Activated CD4-positive, alpha-beta T cell treated with anti-CD3 and anti-CD28 coated beads, Interleukin-2, Interleukin-6, amounts not matched to agents 100 ng/mL and 50 ng/mL, durations not matched to agents 16 hours and 8 hours (primary cell): ENCODE measurements at regions not wholly inside any gene's neighbourhood (a gene's known extent, or its start where the extent isn't known, plus 50 kb on each side); places are given as distances from the start of the nearest gene placed in this dataset.

Experiments
- DNase-seq: peaks from one replicate; pipeline ENCODE4 v3.0.0-alpha.2; 2020

DNA sequence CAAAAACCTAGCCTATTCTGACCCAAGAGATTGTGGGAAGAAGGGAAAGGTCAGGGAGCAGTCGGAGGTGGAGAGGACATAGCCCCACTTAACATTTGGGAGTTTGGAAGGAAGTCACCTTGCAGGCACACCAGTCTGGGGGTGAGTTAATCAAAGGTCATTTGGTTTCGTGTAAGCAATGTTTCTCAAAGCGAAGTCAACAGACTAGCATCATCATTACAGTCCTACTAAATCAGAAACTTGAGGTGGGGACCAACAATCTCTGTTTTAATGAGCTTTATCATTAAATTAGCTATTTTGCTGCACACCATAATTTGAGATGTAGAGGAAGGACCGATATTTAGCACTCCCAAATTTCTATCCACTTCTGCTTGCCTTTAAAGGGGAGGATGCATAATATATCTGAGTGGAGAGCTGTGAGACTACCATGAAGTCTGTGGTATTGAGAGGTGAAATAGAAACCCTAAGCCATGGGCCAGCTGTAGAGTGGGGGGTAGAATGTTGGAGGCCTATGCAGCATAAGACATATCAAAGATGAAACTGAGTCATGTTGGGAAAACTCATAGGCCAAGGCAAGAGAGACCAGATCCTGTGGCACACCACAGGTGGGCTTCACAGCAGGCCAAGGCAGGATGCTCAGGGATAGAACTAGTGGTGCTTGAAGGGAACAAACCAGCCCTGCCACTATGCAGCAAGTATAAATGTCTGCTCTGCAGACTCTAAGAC lies 141.7 kb upstream of the ANKFN1 start:
- peak; percentile 8 for DNase-seq

- no peak for DNase-seq
Observed at GRCh38 chr17:56018211-56018610, 135.1 kb upstream of the ANKFN1 start.

DNA sequence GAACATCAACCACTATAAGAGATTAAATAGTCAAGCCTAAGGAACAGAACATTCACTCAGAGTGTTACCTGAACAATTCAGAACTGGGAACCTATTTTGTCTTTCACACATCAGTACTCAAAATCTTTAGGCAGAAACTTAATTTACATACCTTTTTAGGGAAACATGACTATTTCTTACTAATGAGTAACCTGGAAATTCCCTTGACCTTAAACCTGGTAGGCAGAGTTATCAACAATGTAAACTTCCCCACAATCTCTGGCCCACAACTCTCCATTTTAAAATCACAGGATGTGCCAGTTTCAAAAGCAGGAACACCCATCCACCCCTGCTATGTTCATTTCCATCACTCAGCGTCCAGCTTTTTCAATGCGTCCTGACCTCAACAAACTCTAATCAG lies 132.9 kb upstream of the ANKFN1 start:
- peak; percentile 29 for DNase-seq

- DNase-seq = no peak
Observed at GRCh38 chr17:56021681-56022190, 131.5 kb upstream of the ANKFN1 start.

- peak; percentile 43 for DNase-seq
Observed at GRCh38 chr17:56023851-56024250, 129.4 kb upstream of the ANKFN1 start.

DNA sequence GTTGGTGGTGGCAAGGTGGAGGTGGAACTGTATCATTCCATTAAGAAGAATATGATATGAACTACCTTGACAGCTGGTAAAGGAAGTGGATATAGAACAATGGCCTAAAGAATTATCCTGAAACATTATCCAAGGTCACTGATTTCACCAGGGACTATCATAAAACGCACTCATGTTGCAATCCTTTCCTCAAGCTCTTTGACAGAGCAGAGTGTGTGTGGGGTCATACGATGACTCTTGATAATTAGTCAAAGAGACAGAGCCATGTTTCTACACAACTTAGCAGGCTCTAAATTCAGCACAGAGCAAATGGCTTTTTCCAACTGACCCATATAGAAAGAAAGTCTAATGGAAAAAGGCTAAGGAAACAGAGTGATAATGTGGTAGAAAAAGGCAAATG lies 126.4 kb upstream of the ANKFN1 start:
- no peak for DNase-seq

DNA sequence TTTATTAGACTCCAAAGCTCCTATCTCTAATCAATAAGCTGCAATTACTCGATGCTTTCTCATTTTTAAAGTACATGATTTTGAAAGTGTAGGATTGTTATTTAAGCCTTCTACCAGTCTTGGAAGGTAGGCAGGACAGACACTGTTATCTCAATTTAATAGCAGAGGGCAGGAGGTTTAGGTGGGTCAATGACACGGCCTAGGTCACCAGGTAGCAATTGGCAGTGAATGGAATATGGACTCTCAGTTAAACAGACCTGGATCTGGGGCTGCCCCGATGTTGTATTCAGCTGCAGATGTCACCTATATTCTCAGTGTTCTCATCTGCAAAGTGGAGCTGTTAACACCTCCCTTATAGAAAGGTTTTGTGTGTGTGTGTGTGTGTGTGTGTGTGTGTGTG lies 124.4 kb upstream of the ANKFN1 start:
- DNase-seq = no peak

DNA sequence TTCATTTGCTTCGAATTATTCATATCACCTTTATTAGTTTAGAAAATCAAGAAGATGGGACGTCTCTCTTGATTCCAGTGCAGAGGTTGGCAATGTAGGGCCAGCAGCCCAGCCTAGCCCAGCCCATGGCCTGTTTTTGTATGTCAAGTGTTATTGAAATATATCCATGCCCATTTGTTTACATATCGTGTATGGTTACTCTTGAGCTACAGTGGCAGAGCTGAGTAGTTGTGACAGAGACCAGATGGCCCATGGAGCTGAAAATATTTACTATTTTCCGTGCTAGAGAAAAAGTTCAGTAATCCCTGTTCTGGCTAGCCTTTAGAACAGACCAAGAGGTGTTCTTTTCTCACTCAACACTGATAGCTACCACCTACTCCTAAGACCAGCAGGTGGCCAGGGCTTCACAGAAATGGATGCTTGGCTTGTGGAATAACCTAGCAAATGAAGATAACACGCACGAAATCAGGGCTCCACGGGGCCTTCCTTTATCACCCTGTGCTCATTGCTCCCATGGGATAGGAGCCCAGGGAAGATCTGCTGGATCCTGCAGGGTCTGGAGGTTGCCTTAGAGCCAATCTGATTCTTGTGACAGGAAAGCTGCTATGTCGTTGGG lies 123.2 kb upstream of the ANKFN1 start:
- no peak for DNase-seq

- no peak for DNase-seq
Observed at GRCh38 chr17:56031636-56032035, 121.6 kb upstream of the ANKFN1 start.

DNA sequence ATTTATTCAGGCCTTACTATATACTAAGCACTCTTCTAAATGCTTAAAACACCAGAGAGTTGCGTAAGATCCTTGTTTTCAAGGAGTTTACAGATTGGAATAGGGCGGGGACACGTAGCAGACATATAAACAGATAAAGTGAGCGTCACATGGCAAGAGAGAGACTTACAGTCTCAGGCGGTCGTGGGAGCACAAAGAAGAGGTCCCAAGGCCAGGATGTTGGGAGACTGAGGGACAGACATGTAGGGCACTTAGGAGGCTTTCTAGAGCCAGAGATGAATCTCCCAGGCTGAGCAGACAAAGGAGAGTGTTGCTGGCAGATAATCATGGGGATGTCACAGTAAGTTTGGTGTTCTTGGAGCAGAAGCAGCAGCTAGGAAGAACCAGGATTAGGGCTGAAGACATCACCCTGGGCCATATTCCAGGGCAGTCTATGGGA lies 119.1 kb upstream of the ANKFN1 start:
- DNase-seq = no peak

GRCh38 chr17:56038131-56038530 lies 115.1 kb upstream of the ANKFN1 start:
- no peak for DNase-seq

GRCh38 chr17:56045872-56046271 lies 107.4 kb upstream of the ANKFN1 start:
- no peak for DNase-seq

DNA sequence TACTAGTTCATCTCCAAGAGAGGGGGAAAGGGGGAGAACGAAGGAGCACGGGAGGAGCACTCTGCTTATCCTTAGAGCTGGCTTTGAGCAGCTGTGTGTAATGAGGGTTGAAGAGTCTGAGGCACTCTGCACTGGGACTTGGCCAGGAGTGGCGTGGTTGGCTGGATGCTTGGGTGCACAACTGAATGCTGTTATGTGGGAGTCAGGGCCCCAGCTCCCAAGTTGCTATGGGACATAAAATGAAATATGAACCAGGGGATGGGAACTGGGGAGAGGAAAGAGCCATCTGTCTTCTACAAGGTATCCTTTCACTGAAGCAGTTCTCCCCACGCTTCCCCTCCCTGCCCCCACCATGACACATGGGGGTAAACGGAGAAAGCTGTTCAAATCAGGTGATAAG lies 105.9 kb upstream of the ANKFN1 start:
- DNase-seq = no peak

DNA sequence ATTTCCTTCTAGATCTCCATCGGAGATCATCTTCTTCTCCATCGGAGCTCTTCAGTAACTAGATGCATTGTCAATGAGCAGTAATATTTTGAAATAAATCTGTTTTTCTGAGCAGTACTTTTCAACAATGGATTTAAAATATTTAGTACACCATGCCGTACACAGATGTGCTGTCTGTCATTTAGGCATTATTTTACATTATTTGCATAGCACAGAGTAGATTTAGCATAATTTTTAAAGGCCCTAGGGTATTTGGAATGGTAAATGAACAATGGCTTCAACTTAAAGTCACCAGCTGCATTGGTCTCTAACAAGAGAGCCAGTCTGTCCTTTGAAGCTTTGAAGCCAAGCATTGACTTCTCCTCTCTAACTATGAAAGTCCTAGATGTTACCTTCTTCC lies 95.4 kb upstream of the ANKFN1 start:
- DNase-seq = no peak

GRCh38 chr17:56064506-56064905 lies 88.8 kb upstream of the ANKFN1 start:
- DNase-seq = no peak

- DNase-seq = no peak
Observed at GRCh38 chr17:56074361-56074890, 78.8 kb upstream of the ANKFN1 start.

- DNase-seq = no peak
Observed at GRCh38 chr17:56076980-56077379, 76.3 kb upstream of the ANKFN1 start.

GRCh38 chr17:56083475-56083874 lies 69.8 kb upstream of the ANKFN1 start:
- no peak for DNase-seq

- no peak for DNase-seq
Observed at GRCh38 chr17:56085576-56086267, 67.6 kb upstream of the ANKFN1 start.

DNA sequence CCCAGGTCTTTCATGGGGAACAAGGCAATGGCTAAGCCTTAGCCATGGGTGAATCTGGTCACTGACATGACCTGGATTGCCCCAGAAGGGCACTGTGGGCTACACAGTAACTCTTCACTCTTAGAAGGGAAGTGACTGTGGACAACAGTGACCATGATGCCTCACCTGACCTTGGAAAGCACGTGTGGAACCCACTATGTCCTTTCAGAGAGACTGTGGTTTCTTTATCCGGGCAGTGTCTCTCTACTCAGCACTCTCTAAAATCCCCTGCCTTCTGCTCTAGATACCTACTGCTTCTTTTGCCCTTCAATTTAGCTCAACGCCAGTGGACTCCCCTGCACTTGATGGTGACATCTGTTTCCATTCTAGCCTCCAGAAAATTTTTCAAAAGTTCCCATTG lies 66.1 kb upstream of the ANKFN1 start:
- no peak for DNase-seq

GRCh38 chr17:56096026-56096810 lies 57.1 kb upstream of the ANKFN1 start:
- DNase-seq = no peak

GRCh38 chr17:56098746-56099145 lies 54.5 kb upstream of the ANKFN1 start:
- DNase-seq = no peak

- no peak for DNase-seq
Observed at GRCh38 chr17:56099649-56100048, 53.6 kb upstream of the ANKFN1 start.
